MM.1S (cell line): ENCODE measurements at regions not wholly inside any gene's neighbourhood (a gene's known extent, or its start where the extent isn't known, plus 50 kb on each side); places are given as distances from the start of the nearest gene placed in this dataset.

Experiments
- DNase-seq: peaks from one replicate; pipeline ENCODE4 v3.0.0-alpha.2; 2015
- H2AFZ ChIP-seq: fragments of 300-600 bp; sonication (generic); 2 replicates; pipeline ENCODE4 v1.6.0; 2016; ENCODE audit warnings: antibody characterized with exemption, low read length
- H3F3A ChIP-seq: fragments of 300-600 bp; sonication (generic); 2 replicates; pipeline ENCODE4 v1.6.1; 2016; ENCODE audit warnings: mild to moderate bottlenecking, antibody characterized with exemption, low read length, moderate library complexity, mixed read lengths; ENCODE audit not compliant: insufficient read depth
- H3K27ac ChIP-seq: fragments of 300-600 bp; sonication (generic); 2 replicates; pipeline ENCODE4 v1.5.1; 2016; ENCODE audit warnings: mild to moderate bottlenecking, low read length
- H3K27me3 ChIP-seq: fragments of 300-600 bp; sonication (generic); replicated peaks from 2 replicates; pipeline ENCODE4 v1.6.0; 2016; ENCODE audit warnings: low read length; ENCODE audit not compliant: insufficient read depth
- H3K36me3 ChIP-seq: fragments of 300-600 bp; sonication (generic); replicated peaks from 2 replicates; pipeline ENCODE4 v1.6.1; 2016; ENCODE audit warnings: mild to moderate bottlenecking, low read length, mixed read lengths; ENCODE audit not compliant: insufficient read depth
- H3K4me1 ChIP-seq: fragments of 300-600 bp; sonication (generic); 2 replicates; pipeline ENCODE4 v1.6.1; 2016; ENCODE audit warnings: low read length, mixed read lengths
- H3K4me2 ChIP-seq: fragments of 300-600 bp; sonication (generic); 2 replicates; pipeline ENCODE4 v1.6.0; 2016; ENCODE audit warnings: low read depth, low read length
- H3K4me3 ChIP-seq: fragments of 300-600 bp; sonication (generic); 2 replicates; pipeline ENCODE4 v1.5.1; 2016; ENCODE audit warnings: low read length, mixed read lengths
- H3K79me2 ChIP-seq: fragments of 300-600 bp; sonication (generic); 2 replicates; pipeline ENCODE4 v1.6.1; 2016; ENCODE audit warnings: mixed run types, low read length, mixed read lengths
- H3K9ac ChIP-seq: fragments of 300-600 bp; sonication (generic); 2 replicates; pipeline ENCODE4 v1.6.1; 2016; ENCODE audit warnings: low read length, mixed read lengths
- H3K9me2 ChIP-seq: fragments of 300-600 bp; sonication (generic); replicated peaks from 2 replicates; pipeline ENCODE4 v1.6.1; 2016; ENCODE audit warnings: mild to moderate bottlenecking, low read length, mixed read lengths; ENCODE audit not compliant: insufficient read depth
- H3K9me3 ChIP-seq: fragments of 300-600 bp; sonication (generic); replicated peaks from 2 replicates; pipeline ENCODE4 v1.6.1; 2016; ENCODE audit warnings: mild to moderate bottlenecking, low read length, mixed read lengths; ENCODE audit not compliant: insufficient read depth
- H4K20me1 ChIP-seq: fragments of 300-600 bp; sonication (generic); 2 replicates; pipeline ENCODE4 v1.6.1; 2016; ENCODE audit warnings: mild to moderate bottlenecking, low read length, moderate library complexity, mixed read lengths; ENCODE audit not compliant: insufficient read depth
- CTCF ChIP-seq: fragments of 300-600 bp; sonication (generic); IDR thresholded peaks from 2 replicates; pipeline ENCODE4 v1.5.1; 2016; ENCODE audit warnings: antibody characterized with exemption, low read length, mixed read lengths
- EZH2 ChIP-seq: fragments of 300-600 bp; sonication (generic); optimal IDR thresholded peaks from 2 replicates; pipeline ENCODE3; 2017; ENCODE audit warnings: low read depth, mild to moderate bottlenecking, antibody characterized with exemption, low read length, mixed read lengths
- EZH2phosphoT487 ChIP-seq: fragments of 300-600 bp; sonication (generic); IDR thresholded peaks from 2 replicates; pipeline ENCODE4 v1.6.1; 2018; ENCODE audit warnings: antibody characterized with exemption, low read length

DNA sequence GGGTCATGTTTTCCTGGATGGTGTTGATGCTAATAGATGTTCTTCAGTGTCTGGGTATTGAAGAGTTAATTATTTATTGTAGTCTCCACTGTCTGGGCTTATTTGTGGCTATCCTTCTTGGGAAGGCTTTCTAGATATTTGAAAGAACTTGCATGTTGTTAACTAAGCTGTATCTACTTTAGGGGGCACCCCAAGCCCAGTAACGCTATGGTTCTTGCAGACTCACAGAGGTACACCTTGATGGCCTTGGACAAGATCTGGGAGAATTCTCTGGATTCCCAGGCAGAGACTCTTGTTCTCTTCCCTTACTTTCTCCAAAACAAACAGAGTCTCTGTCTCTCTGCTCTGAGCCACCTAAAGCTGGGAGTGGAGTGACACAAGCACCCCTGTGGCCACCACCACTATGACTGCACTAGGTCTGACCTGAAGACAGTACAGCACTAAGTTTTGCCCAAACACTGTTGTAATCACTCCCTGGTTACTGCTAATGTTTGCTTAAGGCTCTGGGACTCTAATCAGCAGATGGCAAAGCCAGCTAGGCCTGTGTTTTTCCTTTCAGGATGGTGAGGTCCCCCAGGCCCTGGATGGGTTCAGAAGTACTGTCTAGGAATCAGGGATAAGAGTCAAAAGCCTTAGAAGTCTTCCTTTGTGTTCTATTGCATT is 76.5 kb upstream of the C1orf21 start:
- Histone ChIP-seq H3K9me2 (no peaks in the 10 kb centered on the region), H3K79me2 (no peaks in the 10 kb centered on the region), H3K27ac (no peak overlapping the region), H3K9me3 (no peaks in the 10 kb centered on the region), H3K4me1 (no peaks in the 10 kb centered on the region), H3K9ac (no peak overlapping the region), H3F3A (no peaks in the 10 kb centered on the region), H3K4me3 (no peak overlapping the region), H3K36me3 (no peaks in the 10 kb centered on the region), H3K27me3 (no peaks in the 10 kb centered on the region), H4K20me1 (no peaks in the 10 kb centered on the region), H2AFZ (no peak overlapping the region), H3K4me2 (no peak overlapping the region)
- no peak for DNase-seq
- TF ChIP-seq EZH2: no peak
- no peak for TF ChIP-seq EZH2phosphoT487
- no peak for TF ChIP-seq CTCF

- TF ChIP-seq EZH2 (no peak), EZH2phosphoT487 (no peak), CTCF (no peak)
- Histone ChIP-seq H3K79me2 (no peaks in the 10 kb centered on the region), H4K20me1 (no peaks in the 10 kb centered on the region)
Measured at GRCh38 chr1:184311580-184311979, 75.2 kb upstream of the C1orf21 start.

DNA sequence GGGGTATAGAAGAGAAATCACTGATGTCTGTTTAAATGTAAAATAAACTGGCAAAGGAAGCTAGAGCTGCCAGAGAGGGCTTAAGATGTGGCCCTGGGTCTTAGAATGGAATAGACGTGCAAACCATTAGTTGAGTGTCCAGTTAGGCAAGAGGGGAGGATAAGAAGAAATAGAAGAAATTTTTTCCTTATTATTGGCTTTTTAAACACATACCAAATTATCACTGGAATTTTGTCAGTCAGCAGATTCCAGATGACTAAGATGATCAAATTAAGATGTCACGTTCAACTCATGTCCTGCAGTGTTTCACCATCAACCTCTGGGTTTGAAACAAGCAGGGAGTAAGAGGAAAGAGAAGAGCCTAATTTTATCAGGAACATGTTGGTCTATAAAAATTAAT is 71.6 kb upstream of the C1orf21 start:
- no peak overlapping the region for H3K4me2 ChIP-seq
- no peak overlapping the region for H2AFZ ChIP-seq

More at GRCh38 chr1:184311580-184311979, 75.2 kb upstream of the C1orf21 start:
- no peak overlapping the region for H2AFZ ChIP-seq
- no peak overlapping the region for H3K4me3 ChIP-seq
- no peaks in the 10 kb centered on the region for H3F3A ChIP-seq
- H3K27me3 ChIP-seq: no peaks in the 10 kb centered on the region
- no peaks in the 10 kb centered on the region for H3K4me1 ChIP-seq
- no peaks in the 10 kb centered on the region for H3K9me2 ChIP-seq
- no peak overlapping the region for H3K27ac ChIP-seq
- no peaks in the 10 kb centered on the region for H3K9me3 ChIP-seq
- no peak overlapping the region for H3K9ac ChIP-seq
- no peak for DNase-seq
- H3K36me3 ChIP-seq: no peaks in the 10 kb centered on the region
- H3K4me2 ChIP-seq: no peak overlapping the region

More for the DNA sequence above, 71.6 kb upstream of the C1orf21 start:
- H3K9ac ChIP-seq: no peak overlapping the region
- no peaks in the 10 kb centered on the region for H3K9me2 ChIP-seq
- H3K4me3 ChIP-seq: no peak overlapping the region
- H3F3A ChIP-seq: no peaks in the 10 kb centered on the region
- H3K27ac ChIP-seq: no peak overlapping the region
- no peak for DNase-seq
- TF ChIP-seq EZH2 (no peak), EZH2phosphoT487 (no peak), CTCF (no peak)
- no peaks in the 10 kb centered on the region for H3K4me1 ChIP-seq
- H3K79me2 ChIP-seq: no peaks in the 10 kb centered on the region
- H3K9me3 ChIP-seq: no peaks in the 10 kb centered on the region
- no peaks in the 10 kb centered on the region for H3K27me3 ChIP-seq
- H4K20me1 ChIP-seq: no peaks in the 10 kb centered on the region
- no peaks in the 10 kb centered on the region for H3K36me3 ChIP-seq
